Left cardiac atrium (tissue), 4 donors: ENCODE measurements at regions not wholly inside any gene's neighbourhood (a gene's known extent, or its start where the extent isn't known, plus 50 kb on each side); places are given as distances from the start of the nearest gene placed in this dataset.

Experiments
- ATAC-seq, 2 donors: fragments of 200-7000 bp; cut with Tn5 transposase; one replicate each; pipeline ENCODE4 v1.9.1; 2020; ENCODE audit warnings: mild to moderate bottlenecking in 2 of 2, moderate library complexity in 2 of 2
- DNase-seq: peaks from one replicate; pipeline ENCODE4 v3.0.0-alpha.2; 2020
- intact Hi-C, 2 donors: fragments of 100-400 bp; cut with DNase I; formaldehyde crosslinking; loops; one replicate each; pipeline versions ENCODE4 v1.14.1 to v1.15.1; 2022 to 2023
- donor health status: DM: no; HTN: yes; CAD: no.
- donor health status: DM: no; HTN: yes; CAD: no; lungs with severe emphysema.
- donor health status: DM: yes; HTN: yes; CAD: no.
- donor health status: Dilated cardiomyopathy.

- intact Hi-C loops, result no loop called here
- DNase-seq (no peak), ATAC-seq (no peak)
These were observed 56.8 kb upstream of the UBAC2 start for GRCh38 chr13:99143904-99144303.

- DNase-seq (no peak), ATAC-seq (no peak)
- intact Hi-C loops, result no loop called here
These were observed 56.3 kb upstream of the UBAC2 start for GRCh38 chr13:99144306-99144705.

- intact Hi-C loops, result no loop called here
- ATAC-seq (no peak), DNase-seq (no peak)
These were observed 55.2 kb upstream of the UBAC2 start for GRCh38 chr13:99145461-99145860.

- no peak for DNase-seq
- intact Hi-C loops, result no loop called here
- ATAC-seq, result peak in 1 of 2 donors; percentile 66
These were observed 49.9 kb upstream of the UBAC2 start for GRCh38 chr13:99150575-99151361.
